Spleen (tissue), 11 donors: ENCODE measurements at regions not wholly inside any gene's neighbourhood (a gene's known extent, or its start where the extent isn't known, plus 50 kb on each side); places are given as distances from the start of the nearest gene placed in this dataset.

Experiments
- DNase-seq: peaks from one replicate; pipeline ENCODE4 v3.0.0-alpha.2; 2020
- H3K27ac ChIP-seq, 8 donors: fragments of 200-600 bp; sonication (generic) in 7 of 8; 1 replicate in 4 of 8; 2 replicates in 4 of 8; pipeline versions ENCODE4 v1.5.0 to v1.8.0; 2016 to 2021; ENCODE audit warnings: inconsistent platforms in 4 of 8, mild to moderate bottlenecking in 4 of 8, moderate library complexity in 1 of 8
- H3K27me3 ChIP-seq, 7 donors: fragments of 200-600 bp; sonication (generic) in 6 of 7; replicated peaks in 1 of 7; 1 replicate in 4 of 7; 2 replicates in 3 of 7; pipeline versions ENCODE4 v1.5.0 to v1.8.0; 2016 to 2021; ENCODE audit warnings: inconsistent platforms in 3 of 7, mild to moderate bottlenecking in 1 of 7
- H3K36me3 ChIP-seq, 6 donors: fragments of 200-600 bp; sonication (generic) in 5 of 6; 1 replicate in 4 of 6; 2 replicates in 2 of 6; pipeline versions ENCODE4 v1.5.0 to v1.8.0; 2016 to 2021; ENCODE audit warnings: inconsistent platforms in 2 of 6
- H3K4me1 ChIP-seq, 6 donors: fragments of 200-600 bp; sonication (generic) in 5 of 6; 1 replicate in 3 of 6; 2 replicates in 3 of 6; pipeline versions ENCODE4 v1.5.0 to v1.8.0; 2016 to 2021; ENCODE audit warnings: inconsistent platforms in 3 of 6
- H3K4me3 ChIP-seq, 8 donors: fragments of 200-600 bp; sonication (generic) in 7 of 8; 1 replicate in 4 of 8; 2 replicates in 4 of 8; pipeline versions ENCODE4 v1.5.0 to v1.8.0; 2016 to 2021; ENCODE audit warnings: inconsistent platforms in 4 of 8, mild to moderate bottlenecking in 4 of 8, moderate library complexity in 2 of 8
- H3K9me3 ChIP-seq, 8 donors: fragments of 200-600 bp; sonication (generic) in 7 of 8; 1 replicate in 4 of 8; 2 replicates in 4 of 8; pipeline versions ENCODE4 v1.5.0 to v1.8.0; 2016 to 2021; ENCODE audit warnings: inconsistent platforms in 4 of 8
- CTCF ChIP-seq, 11 experiments: fragments of 200-600 bp in 7 of 11; fragments of 450-650 bp in 4 of 11; sonication (generic) in 4 of 11; IDR thresholded peaks in 8 of 11; conservative IDR thresholded peaks in 3 of 11; 1 replicate in 7 of 11; 2 replicates in 4 of 11; pipeline versions ENCODE4 v1.4.0 to v1.8.0; 2016 to 2021; ENCODE audit warnings: antibody characterized with exemption in 11 of 11, inconsistent platforms in 4 of 11, mild to moderate bottlenecking in 1 of 11
- POLR2A ChIP-seq, 3 donors: fragments of 450-650 bp; IDR thresholded peaks; one replicate each; pipeline ENCODE4 v1.5.1; 2017; ENCODE audit warnings: antibody characterized with exemption in 3 of 3, mild to moderate bottlenecking in 1 of 3
- POLR2AphosphoS5 ChIP-seq, 3 donors: sonication (generic); formaldehyde crosslinking; IDR thresholded peaks; one replicate each; pipeline ENCODE4 v1.5.1; 2017; ENCODE audit warnings: antibody characterized with exemption in 3 of 3
- WGBS, 5 donors: extraction: QIAGEN DNeasy Blood & Tissue Kit in 3 of 5; methylation state at CpG; one replicate each; pipeline versions ENCODE4 v1.1.5 to v1.1.7; 2013 to 2018; 5-methylcytosine and 5-hydroxymethylcytosine counted together
- intact Hi-C: fragments of 100-400 bp; cut with DNase I; formaldehyde crosslinking; loops from one replicate; pipeline ENCODE4 v1.15.0; 2023; ENCODE audit warnings: low total_unique reads
- donor health status: healthy with polysubstance abuse.
- donor health status: DM: no; HTN: no; CAD: no; lungs with moderate emphysema.
- donor health status: DM: no; HTN: no; CAD: no.
- donor health status: Bipolar disorder and iron deficiency.
- donor health status: healthy.
- donor health status: DM: no; HTN: no; CAD: no.
- donor health status: DM: yes; HTN: yes; CAD: no.

GRCh38 chr12:27907766-27908165 is 64.8 kb downstream of the PTHLH start:
- H3K4me3 ChIP-seq, result no peak overlapping the region
- no peak for DNase-seq
- 75 to 100% (median 94%) methylated on average over 1 of the region's 1 CpG for WGBS, 5 donors
- no peaks in the 10 kb centered on the region for H3K4me1 ChIP-seq
- intact Hi-C loops, result no loop called here
- H3K36me3 ChIP-seq, result no peaks in the 10 kb centered on the region
- H3K9me3 ChIP-seq, result no peaks in the 10 kb centered on the region
- TF ChIP-seq POLR2A (IDR thresholded peaks at IDR 0.05) (no peak), CTCF (IDR thresholded peaks at IDR 0.05 in 8 of 11, conservative IDR thresholded peaks at IDR 0.05 in 3 of 11) (no peak), POLR2AphosphoS5 (IDR thresholded peaks at IDR 0.05) (no peak)
- no peak overlapping the region for H3K27ac ChIP-seq
- H3K27me3 ChIP-seq, result no peaks in the 10 kb centered on the region

- H3K4me3 ChIP-seq, result no peak overlapping the region
- no peaks in the 10 kb centered on the region for H3K4me1 ChIP-seq
- TF ChIP-seq CTCF (IDR thresholded peaks at IDR 0.05 in 8 of 11, conservative IDR thresholded peaks at IDR 0.05 in 3 of 11), result no peak
- TF ChIP-seq POLR2AphosphoS5 (IDR thresholded peaks at IDR 0.05), result no peak
- TF ChIP-seq POLR2A (IDR thresholded peaks at IDR 0.05), result no peak
- H3K9me3 ChIP-seq, result no peaks in the 10 kb centered on the region
- WGBS, 5 donors, result 88 to 96% (median 91%) methylated on average over 3 of the region's 3 CpGs
- H3K27ac ChIP-seq, result no peak overlapping the region
- intact Hi-C loops, result no loop called here
- no peaks in the 10 kb centered on the region for H3K36me3 ChIP-seq
- H3K27me3 ChIP-seq, result no peaks in the 10 kb centered on the region
- no peak for DNase-seq
Observed at GRCh38 chr12:27906658-27907473, 65.7 kb downstream of the PTHLH start.

DNA sequence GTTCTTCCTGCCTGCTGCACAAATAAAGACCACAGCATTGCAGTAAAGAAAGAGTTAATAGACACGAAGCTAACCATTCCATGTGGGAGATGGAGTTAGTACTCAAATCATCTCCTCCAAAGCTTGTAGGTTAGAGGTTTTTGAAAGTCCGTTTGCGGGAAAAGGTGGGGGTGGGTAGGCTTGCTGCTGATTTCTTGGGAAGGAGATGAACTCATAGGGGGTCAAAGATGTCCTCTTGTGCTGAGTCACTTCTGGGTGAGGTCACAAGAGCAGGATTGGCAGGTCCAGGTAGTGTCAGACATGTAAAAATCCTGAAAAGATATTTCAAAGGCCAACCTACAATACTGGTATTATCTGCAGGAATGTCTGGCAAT is 66.4 kb downstream of the PTHLH start:
- TF ChIP-seq CTCF (IDR thresholded peaks at IDR 0.05 in 8 of 11, conservative IDR thresholded peaks at IDR 0.05 in 3 of 11), result no peak
- TF ChIP-seq POLR2A (IDR thresholded peaks at IDR 0.05), result no peak
- no peak for TF ChIP-seq POLR2AphosphoS5 (IDR thresholded peaks at IDR 0.05)
- Histone ChIP-seq H3K27ac (no peak overlapping the region), H3K4me1 (peaks cover 0 to 5% (median 1%) of the 10 kb centered on the region in 6 donors), H3K36me3 (no peaks in the 10 kb centered on the region), H3K27me3 (no peaks in the 10 kb centered on the region), H3K4me3 (no peak overlapping the region), H3K9me3 (no peaks in the 10 kb centered on the region)
- intact Hi-C loops, result no loop called here
- 78 to 90% (median 86%) methylated on average over 3 of the region's 3 CpGs for WGBS, 5 donors
- no peak for DNase-seq

GRCh38 chr12:27905285-27906126 is 67.0 kb downstream of the PTHLH start:
- H3K36me3 ChIP-seq, result no peaks in the 10 kb centered on the region
- intact Hi-C loops, result no loop called here
- no peak overlapping the region for H3K27ac ChIP-seq
- WGBS, 5 donors, result 80 to 86% (median 85%) methylated on average over 6 of the region's 6 CpGs
- H3K27me3 ChIP-seq, result no peaks in the 10 kb centered on the region
- H3K9me3 ChIP-seq, result no peaks in the 10 kb centered on the region
- no peak for TF ChIP-seq POLR2A (IDR thresholded peaks at IDR 0.05)
- TF ChIP-seq CTCF (IDR thresholded peaks at IDR 0.05 in 8 of 11, conservative IDR thresholded peaks at IDR 0.05 in 3 of 11), result no peak
- no peak for TF ChIP-seq POLR2AphosphoS5 (IDR thresholded peaks at IDR 0.05)
- H3K4me3 ChIP-seq, result no peak overlapping the region
- H3K4me1 ChIP-seq, result peaks cover 0 to 7% (median 3%) of the 10 kb centered on the region in 6 donors
- DNase-seq, result no peak
